HG03159 (cell line): ENCODE measurements at regions not wholly inside any gene's neighbourhood (a gene's known extent, or its start where the extent isn't known, plus 50 kb on each side); places are given as distances from the start of the nearest gene placed in this dataset.
"Not testable (repeated sequence)": the region's sequence is repeated elsewhere in the genome, so short reads cannot be mapped to it uniquely, and the experiment has no call there.

ENCODE experiments used
- ATAC-seq: cut with Tn5 transposase; IDR thresholded peaks from one replicate; pipeline ENCODE4 v1.9.1; 2021; ENCODE audit warnings: mild to moderate bottlenecking, moderate library complexity; ENCODE audit not compliant: unreplicated experiment

- ATAC-seq: no peak
Observed at GRCh38 chr2:7420530-7420929, 503.3 kb downstream of the RNF144A start.

- ATAC-seq: no peak
Observed at GRCh38 chr2:7424481-7424880, 507.3 kb downstream of the RNF144A start.

- no peak for ATAC-seq
Observed at GRCh38 chr2:7427293-7428060, 510.3 kb downstream of the RNF144A start.

GRCh38 chr2:7428454-7429204, 511.4 kb downstream of the RNF144A start:
- ATAC-seq: no peak

- no peak for ATAC-seq
Observed at GRCh38 chr2:7429733-7430132, 512.5 kb downstream of the RNF144A start.

- no peak for ATAC-seq
Observed at GRCh38 chr2:7430421-7430868, 513.2 kb downstream of the RNF144A start.

DNA sequence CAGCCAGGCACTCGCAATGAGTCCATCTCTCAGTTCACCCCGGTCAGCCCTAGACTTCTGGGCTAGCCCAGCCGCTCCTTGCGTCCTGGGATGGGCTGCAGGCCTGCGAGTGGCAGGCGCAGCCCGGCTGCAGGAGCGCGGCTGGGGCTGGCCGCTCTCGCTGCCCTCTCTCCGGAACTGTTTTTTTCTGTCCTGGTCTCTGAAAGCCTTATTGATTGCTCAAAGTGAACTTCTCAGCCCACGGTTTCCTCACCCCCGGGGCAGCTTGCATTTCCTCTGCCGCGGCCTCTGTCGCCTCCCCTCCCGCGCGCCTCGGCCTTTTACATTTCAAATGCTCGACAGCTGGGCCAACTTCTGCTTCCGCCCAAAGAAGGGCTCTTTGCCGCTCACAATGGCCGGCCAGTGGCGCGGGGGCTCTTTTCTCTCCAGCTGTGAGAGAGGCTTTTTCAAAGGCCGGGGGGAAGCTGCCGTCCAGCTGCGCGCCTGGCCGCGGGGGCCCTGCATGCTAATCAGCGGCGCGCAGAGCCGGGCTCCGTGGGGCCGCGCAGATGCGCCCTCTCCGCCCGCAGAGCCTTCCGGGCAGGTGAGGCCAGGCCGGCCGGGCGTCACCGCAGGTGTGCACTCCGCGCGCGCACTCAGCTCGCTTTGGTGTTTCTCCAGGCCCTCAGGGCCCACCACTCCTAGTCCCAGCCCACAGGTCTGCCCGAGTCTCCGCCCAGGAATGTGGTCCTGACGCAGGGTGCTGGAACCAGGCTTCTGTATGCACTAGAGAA, 513.8 kb downstream of the RNF144A start:
- no peak for ATAC-seq

GRCh38 chr2:7432436-7432835, 515.2 kb downstream of the RNF144A start:
- ATAC-seq: no peak

GRCh38 chr2:7436096-7436906, 519.1 kb downstream of the RNF144A start:
- ATAC-seq: no peak

DNA sequence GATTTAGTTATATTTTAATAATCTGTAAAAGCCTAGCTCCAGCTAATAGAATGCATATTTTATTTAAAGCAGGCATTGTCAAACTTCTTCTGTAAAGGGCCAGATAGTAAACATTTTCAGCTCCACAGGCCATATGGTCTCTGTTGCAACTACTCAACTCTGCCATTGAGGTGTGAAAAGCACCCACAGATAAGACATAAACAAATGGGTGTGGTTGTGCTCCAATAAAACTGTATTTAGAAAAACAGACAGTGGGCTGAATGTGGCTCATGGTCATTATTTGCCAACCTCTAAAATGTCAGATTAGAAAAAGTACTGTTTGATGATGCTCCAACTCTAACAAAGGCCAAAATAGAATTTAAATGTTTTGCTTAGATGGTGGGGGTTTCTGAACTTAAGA, 519.9 kb downstream of the RNF144A start:
- no peak for ATAC-seq

DNA sequence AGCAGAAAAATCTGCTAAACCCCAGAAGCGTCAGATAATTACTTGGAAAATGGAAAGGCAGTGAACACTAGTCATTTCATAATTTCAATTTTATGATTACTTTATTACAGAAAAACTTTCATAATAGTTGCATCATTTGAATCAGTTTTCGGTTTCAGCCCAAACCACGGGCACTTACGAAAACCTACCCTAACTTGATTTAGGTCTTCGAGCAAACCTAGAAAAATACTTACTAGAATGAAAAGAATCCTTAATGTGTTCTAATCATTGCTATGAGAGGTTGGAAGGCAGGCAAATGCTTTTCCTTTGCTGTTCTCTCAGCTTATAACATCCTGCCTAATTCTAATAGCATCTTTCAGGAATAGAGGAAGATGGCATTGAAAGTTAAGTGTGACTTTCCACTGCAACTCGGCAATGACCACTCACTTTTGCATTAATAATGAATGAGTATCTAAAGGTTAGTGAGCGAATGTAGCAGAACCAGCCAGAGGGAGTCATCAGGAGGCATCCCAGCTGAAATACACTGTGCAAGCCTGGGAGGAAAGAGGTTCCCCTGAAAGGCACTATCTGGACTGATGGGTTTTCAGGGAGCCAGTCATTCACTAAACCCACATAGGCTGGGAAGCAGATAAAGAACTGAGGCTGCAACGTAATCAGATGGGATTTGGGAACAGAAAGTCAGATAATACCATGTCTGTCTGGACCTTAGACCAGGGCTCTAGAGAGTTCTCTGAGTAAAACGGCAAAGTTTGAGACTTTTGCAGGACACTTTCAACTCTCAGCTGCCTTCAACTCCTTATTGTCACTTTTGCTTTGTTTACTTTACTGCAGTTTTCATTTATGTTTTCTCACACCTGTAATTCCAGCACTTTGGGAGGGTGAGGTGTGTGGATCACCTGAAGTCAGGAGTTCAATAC, 520.8 kb downstream of the RNF144A start:
- no peak for ATAC-seq

- no peak for ATAC-seq
Observed at GRCh38 chr2:7438855-7439254, 521.6 kb downstream of the RNF144A start.

GRCh38 chr2:7440977-7441376, 523.8 kb downstream of the RNF144A start:
- no peak for ATAC-seq

DNA sequence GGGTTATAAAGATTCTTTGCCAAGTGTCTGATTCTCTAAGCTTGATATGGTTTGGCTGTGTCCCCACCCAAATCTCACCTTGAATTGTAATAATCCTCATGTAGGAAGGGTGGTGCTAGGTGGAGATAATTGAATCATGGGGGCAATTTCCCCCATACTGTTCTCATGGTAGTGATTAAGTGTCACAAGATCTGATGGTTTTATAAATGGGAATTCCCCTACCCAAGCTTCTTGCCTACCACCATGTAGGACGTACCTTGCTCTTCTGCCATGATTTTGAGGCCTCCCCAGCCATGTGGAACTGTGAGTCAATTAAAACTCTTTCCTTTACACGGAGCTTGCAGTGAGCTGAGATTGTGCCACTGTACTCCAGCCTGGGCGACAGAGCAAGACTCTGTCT, 524.6 kb downstream of the RNF144A start:
- ATAC-seq: not testable (repeated sequence)

DNA sequence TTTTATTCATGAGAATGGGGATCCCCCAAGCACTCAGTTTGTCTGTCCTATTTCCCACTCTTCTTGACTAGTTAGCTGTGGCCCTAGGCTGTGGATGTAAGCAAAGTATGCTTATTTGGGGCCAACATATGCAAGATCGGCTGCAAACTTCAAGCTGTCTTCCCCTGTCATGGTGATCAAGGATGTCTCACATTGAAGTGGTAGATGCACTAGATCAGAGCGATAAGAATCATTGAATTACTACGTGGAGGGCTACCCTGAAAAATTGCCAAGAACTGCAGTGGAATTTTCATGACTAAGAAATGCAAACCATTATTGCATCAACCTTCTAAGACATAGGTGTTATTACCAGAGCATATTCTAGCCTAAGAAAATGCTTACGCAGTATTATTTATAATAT, 527.4 kb downstream of the RNF144A start:
- ATAC-seq: no peak

- ATAC-seq: no peak
Observed at GRCh38 chr2:7448578-7449264, 531.5 kb downstream of the RNF144A start.

GRCh38 chr2:7449298-7449697, 532.1 kb downstream of the RNF144A start:
- no peak for ATAC-seq

GRCh38 chr2:7450188-7450832, 533.1 kb downstream of the RNF144A start:
- no peak for ATAC-seq

DNA sequence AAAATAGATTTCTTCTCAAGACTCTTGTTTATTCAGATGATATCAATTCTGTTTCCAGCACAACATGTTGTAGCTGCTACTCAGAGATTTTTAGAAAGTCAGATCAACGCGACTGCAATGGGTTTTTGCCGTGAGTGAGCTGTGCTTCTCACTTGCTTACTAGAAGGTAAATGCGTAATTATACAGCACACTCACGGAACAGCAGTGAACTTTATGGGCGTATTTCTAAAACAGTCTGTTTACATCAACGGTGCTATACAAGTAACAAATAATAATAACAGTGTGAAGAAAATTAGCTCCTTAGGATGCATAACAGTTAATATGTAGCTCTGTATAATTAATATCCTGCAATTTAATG, 533.6 kb downstream of the RNF144A start:
- no peak for ATAC-seq
